ENCODE measurements at regions not wholly inside any gene's neighbourhood (a gene's known extent, or its start where the extent isn't known, plus 50 kb on each side); places are given as distances from the start of the nearest gene placed in this dataset.

DNA sequence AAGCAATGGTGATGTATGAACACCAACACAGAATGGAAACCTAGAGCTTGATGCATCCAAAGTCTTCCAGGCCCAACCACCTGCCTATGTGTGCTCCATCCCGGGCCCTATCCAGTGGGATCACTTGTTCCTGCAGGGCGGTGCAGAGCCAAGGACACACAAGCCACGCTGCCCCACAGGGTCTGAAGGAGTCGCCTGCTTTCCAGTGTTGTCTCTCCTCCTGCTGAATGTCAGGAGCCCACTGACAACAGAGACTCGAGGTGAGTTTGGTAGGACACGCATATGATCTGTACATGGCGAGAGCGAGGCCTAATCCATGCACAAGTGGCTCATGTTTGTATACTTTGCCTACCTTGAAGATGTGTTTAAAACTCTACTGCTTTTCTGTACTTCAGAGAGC lies 70.9 kb upstream of the FHL2 start:
- no peaks in the 10 kb centered on the region for H3F3A ChIP-seq (ENCODE audit: low read depth)
- DNase-seq (ENCODE audit: low spot score): no peak
- no peak overlapping the region for H3K4me2 ChIP-seq
- no peaks in the 10 kb centered on the region for H3K9me3 ChIP-seq (ENCODE audit: low read depth)
- H2AFZ ChIP-seq (replicated peaks): no peak overlapping the region
- H3K27ac ChIP-seq: no peak overlapping the region
- no peak overlapping the region for H3K4me3 Mint-ChIP-seq
- no peaks in the 10 kb centered on the region for H3K36me3 ChIP-seq
- H3K27me3 Mint-ChIP-seq (ENCODE audit: insufficient read depth, low read depth): peaks cover 4% of the 10 kb centered on the region
- H3K27me3 ChIP-seq: no peaks in the 10 kb centered on the region
- no peaks in the 10 kb centered on the region for H4K20me1 ChIP-seq (ENCODE audit: low read depth)
- H3K9ac ChIP-seq: no peak overlapping the region
- TF ChIP-seq EZH2 (IDR thresholded peaks at IDR 0.05) (no peak), EZH2phosphoT487 (IDR thresholded peaks at IDR 0.05) (no peak)
- TF ChIP-seq, protein P1, sequence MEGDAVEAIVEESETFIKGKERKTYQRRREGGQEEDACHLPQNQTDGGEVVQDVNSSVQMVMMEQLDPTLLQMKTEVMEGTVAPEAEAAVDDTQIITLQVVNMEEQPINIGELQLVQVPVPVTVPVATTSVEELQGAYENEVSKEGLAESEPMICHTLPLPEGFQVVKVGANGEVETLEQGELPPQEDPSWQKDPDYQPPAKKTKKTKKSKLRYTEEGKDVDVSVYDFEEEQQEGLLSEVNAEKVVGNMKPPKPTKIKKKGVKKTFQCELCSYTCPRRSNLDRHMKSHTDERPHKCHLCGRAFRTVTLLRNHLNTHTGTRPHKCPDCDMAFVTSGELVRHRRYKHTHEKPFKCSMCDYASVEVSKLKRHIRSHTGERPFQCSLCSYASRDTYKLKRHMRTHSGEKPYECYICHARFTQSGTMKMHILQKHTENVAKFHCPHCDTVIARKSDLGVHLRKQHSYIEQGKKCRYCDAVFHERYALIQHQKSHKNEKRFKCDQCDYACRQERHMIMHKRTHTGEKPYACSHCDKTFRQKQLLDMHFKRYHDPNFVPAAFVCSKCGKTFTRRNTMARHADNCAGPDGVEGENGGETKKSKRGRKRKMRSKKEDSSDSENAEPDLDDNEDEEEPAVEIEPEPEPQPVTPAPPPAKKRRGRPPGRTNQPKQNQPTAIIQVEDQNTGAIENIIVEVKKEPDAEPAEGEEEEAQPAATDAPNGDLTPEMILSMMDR (IDR thresholded peaks at IDR 0.05): no peak
- peaks cover 2% of the 10 kb centered on the region for H3K36me3 Mint-ChIP-seq
- H3K4me3 ChIP-seq: no peak overlapping the region
- peak overlapping the region; percentile 4 for H3K27ac Mint-ChIP-seq
- no peaks in the 10 kb centered on the region for H3K79me2 ChIP-seq (ENCODE audit: low read depth)
- H3K4me1 Mint-ChIP-seq: peaks cover 21% of the 10 kb centered on the region
- peaks cover 4% of the 10 kb centered on the region for H3K9me3 Mint-ChIP-seq
- H3K4me1 ChIP-seq: peaks cover 3% of the 10 kb centered on the region

DNA sequence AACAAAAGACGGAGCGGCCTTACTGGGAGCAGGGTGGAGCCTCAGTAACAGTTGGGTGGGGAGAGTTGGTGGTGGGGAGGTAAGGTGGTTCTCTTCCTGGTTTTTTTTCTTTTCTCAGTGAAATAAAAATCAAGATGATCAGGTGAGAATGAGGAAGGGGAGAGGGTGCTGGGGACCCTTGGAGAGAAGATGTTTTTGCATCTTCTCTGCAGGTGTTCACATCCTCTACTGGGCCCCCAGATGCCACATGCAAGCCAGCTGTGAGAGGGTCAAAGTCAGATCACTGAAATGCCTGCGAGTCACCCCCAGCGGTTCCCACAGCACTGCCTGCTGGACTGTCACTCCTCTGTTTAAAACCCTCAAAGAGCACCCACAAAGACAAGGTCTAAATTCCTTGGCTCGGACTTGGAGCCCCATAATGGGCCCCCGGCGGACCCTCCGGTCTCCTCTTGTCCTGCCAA lies 69.8 kb upstream of the FHL2 start:
- Mint-ChIP-seq H3K9me3 (peaks cover 6% of the 10 kb centered on the region), H3K27ac (peak overlapping the region; percentile 11)
- H3K27ac ChIP-seq: no peak overlapping the region

DNA sequence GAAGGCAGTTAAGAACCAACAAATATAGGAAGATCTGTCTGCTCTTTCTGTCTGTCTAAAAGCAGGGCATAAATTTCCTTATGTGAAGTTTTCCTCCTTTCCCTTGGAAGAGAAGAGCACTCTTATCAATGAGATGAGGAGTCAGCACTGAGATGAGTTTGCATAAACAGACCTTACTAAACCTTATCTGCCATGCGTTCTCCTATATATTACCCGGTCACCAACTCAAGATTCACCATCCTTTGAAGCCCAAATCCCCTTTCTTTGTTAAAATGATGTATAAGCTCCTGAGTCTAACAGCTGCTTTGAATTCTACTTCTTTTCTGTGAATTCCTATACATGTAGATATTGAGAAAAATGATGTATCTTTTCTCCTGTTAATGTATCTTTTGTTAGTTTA lies 65.5 kb upstream of the FHL2 start:
- H3K27me3 Mint-ChIP-seq (ENCODE audit: insufficient read depth, low read depth): peaks cover 6% of the 10 kb centered on the region
- Histone ChIP-seq H4K20me1 (ENCODE audit: low read depth) (no peaks in the 10 kb centered on the region), H3K36me3 (no peaks in the 10 kb centered on the region), H3K27me3 (no peaks in the 10 kb centered on the region), H3K4me1 (no peaks in the 10 kb centered on the region), H3K9me3 (ENCODE audit: low read depth) (no peaks in the 10 kb centered on the region), H3K4me2 (no peak overlapping the region), H3K27ac (no peak overlapping the region), H3K9ac (no peak overlapping the region), H2AFZ (replicated peaks) (no peak overlapping the region), H3F3A (ENCODE audit: low read depth) (no peaks in the 10 kb centered on the region), H3K79me2 (ENCODE audit: low read depth) (no peaks in the 10 kb centered on the region), H3K4me3 (no peak overlapping the region)
- DNase-seq (ENCODE audit: low spot score): no peak
- H3K9me3 Mint-ChIP-seq: peaks cover 4% of the 10 kb centered on the region
- H3K4me3 Mint-ChIP-seq: no peak overlapping the region
- peak overlapping the region; percentile 43 for H3K27ac Mint-ChIP-seq
- H3K36me3 Mint-ChIP-seq: no peaks in the 10 kb centered on the region
- TF ChIP-seq, protein P1 (IDR thresholded peaks at IDR 0.05): no peak
- no peak for TF ChIP-seq EZH2phosphoT487 (IDR thresholded peaks at IDR 0.05)
- TF ChIP-seq EZH2 (IDR thresholded peaks at IDR 0.05): no peak
- peaks cover 9% of the 10 kb centered on the region for H3K4me1 Mint-ChIP-seq

More for the DNA sequence above, 69.8 kb upstream of the FHL2 start:
- no peaks in the 10 kb centered on the region for H3K36me3 Mint-ChIP-seq
- H3K27me3 ChIP-seq: no peaks in the 10 kb centered on the region
- TF ChIP-seq EZH2phosphoT487 (IDR thresholded peaks at IDR 0.05) (no peak), EZH2 (IDR thresholded peaks at IDR 0.05) (no peak)
- TF ChIP-seq, protein P1 (IDR thresholded peaks at IDR 0.05): no peak
- H3K9me3 ChIP-seq (ENCODE audit: low read depth): no peaks in the 10 kb centered on the region
- peaks cover 21% of the 10 kb centered on the region for H3K4me1 Mint-ChIP-seq
- no peak overlapping the region for H3K9ac ChIP-seq
- H3K36me3 ChIP-seq: no peaks in the 10 kb centered on the region
- peak overlapping the region; percentile 70 for H2AFZ ChIP-seq (replicated peaks)
- no peaks in the 10 kb centered on the region for H3F3A ChIP-seq (ENCODE audit: low read depth)
- no peak for DNase-seq (ENCODE audit: low spot score)
- no peak overlapping the region for H3K4me3 ChIP-seq
- H4K20me1 ChIP-seq (ENCODE audit: low read depth): no peaks in the 10 kb centered on the region
- H3K27me3 Mint-ChIP-seq (ENCODE audit: insufficient read depth, low read depth): peaks cover 6% of the 10 kb centered on the region
- H3K79me2 ChIP-seq (ENCODE audit: low read depth): no peaks in the 10 kb centered on the region
- peaks cover 3% of the 10 kb centered on the region for H3K4me1 ChIP-seq
- no peak overlapping the region for H3K4me3 Mint-ChIP-seq
- H3K4me2 ChIP-seq: no peak overlapping the region
